CD1c-positive myeloid dendritic cell (primary cell): ENCODE measurements at regions not wholly inside any gene's neighbourhood (a gene's known extent, or its start where the extent isn't known, plus 50 kb on each side); places are given as distances from the start of the nearest gene placed in this dataset.

Experiments
- DNase-seq: peaks from one replicate; pipeline ENCODE4 v3.0.0-alpha.2; 2016; ENCODE audit errors: extremely low spot score

DNA sequence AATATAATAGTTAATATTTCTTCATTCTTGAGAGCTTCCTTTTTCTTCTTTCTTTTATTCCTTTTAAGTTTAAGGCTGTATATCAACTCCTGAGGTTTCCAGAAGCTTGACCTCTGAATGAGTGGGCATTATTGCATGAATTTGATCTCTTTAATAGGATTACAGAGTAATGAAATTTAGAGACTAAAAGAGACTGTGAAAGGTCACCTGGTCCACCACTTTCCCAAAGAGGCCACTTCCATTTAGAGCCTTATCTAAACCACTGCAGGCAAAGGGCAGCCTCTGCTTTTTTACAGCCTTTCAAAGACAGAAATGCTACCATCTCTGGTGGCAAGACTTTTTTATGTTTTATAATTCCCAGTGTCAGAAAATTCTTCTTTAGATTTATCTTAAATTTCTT, 215.3 kb upstream of the HS3ST5 start:
- DNase-seq: no peak

DNA sequence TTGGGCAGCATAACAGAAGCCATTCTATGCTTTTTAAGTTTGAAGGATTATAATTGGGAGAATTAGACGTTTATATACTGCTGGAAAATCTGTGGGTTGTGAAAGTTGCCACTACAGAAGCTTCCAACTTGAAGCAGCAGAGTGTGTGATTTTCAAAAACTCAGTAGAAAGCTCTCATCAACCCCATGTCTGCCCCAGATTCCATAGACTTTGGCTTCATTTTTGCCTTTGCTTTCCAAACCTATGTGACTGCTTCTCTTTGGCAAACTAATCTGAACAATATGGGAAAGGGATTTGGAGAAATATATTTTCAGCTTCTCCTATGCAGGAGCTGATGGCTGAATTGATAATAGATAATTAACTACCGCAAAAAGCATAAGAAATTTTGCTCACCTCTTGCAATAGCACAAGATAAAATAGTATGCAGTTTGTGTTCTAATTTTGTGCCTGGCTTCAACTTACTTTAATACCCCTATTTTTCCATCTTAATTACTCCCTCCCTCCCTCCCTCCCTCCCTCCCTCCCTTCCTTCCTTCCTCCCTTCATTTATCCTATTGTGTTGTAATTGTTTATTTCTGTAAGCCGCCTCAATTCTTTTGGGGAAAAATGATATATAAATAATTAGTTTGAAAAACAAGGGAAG, 214.1 kb upstream of the HS3ST5 start:
- DNase-seq: no peak

DNA sequence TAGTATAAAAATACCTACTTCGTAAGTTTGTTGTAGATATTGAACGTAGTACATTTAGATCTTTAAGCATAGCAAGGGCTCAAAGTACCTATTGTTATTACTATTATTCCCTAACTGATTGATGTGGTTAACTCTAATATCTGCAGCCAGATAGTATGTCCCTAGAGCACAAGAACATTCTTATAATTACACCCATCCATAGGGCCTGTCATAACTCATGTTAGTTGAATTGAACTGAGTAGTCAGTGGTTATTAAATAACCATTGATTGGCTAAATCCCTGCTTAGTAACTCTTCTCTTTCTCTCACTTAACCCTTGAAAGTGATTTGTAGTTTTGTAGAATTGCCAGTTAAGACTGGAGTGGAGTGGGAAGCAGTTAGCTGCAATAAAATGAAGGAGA, 207.5 kb upstream of the HS3ST5 start:
- no peak for DNase-seq

DNA sequence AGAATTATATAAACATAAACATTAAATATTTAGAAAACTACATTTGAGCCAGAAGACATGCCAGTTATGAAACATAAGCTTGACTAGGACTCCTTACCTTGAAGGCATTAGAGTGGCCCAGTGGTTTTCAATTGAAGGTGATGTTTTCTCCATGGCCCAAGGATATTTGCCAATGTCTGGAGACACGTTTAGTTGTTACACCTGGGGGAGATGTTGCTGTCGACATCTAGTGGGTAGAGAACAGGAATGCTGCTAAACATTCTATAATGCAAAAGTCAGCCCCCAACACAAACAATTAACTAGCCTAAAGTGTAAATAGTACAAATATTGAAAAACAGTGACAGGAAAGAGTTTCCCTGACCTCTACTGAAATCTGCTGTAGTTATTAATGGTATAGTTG, 200.9 kb upstream of the HS3ST5 start:
- no peak for DNase-seq

DNA sequence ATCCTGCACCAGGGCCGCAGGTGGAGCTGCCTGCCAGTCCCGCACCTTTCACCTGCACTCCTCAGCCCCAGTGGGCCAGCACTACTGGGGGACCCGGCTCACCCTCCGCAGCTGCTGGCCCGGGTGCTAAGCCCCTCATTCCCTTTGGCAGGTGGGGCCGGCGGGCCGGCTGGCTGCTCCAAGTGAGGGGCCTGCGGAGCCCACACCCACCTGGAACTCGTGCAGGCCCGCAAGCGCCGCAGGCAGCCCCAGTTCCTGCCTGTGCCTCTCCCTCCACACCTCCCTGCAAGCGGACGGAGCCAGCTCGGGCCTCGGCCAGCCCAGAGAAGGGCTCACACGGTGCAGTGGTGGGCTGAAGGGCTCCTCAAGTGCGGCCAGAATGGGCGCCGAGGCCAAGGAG, 199.0 kb upstream of the HS3ST5 start:
- DNase-seq: no peak

DNA sequence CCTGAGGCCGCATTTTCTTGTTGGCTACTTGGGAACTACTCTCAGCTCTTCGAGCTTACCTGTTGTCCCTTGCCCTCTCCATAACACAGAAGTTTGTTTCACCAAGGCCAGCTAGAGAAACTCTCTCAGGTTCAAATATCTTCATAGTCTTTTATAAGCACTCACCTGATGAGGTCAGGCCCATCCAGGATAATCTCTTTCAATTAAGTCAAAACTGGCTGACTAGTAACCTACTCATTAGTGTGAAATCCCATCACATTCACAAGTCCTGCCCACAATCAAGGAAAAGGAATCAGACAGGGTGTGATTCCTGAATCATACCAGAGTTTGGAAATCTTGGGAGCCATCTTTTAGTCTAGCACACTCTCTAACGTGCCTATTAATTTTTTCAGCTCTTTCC, 195.2 kb upstream of the HS3ST5 start:
- DNase-seq: no peak

DNA sequence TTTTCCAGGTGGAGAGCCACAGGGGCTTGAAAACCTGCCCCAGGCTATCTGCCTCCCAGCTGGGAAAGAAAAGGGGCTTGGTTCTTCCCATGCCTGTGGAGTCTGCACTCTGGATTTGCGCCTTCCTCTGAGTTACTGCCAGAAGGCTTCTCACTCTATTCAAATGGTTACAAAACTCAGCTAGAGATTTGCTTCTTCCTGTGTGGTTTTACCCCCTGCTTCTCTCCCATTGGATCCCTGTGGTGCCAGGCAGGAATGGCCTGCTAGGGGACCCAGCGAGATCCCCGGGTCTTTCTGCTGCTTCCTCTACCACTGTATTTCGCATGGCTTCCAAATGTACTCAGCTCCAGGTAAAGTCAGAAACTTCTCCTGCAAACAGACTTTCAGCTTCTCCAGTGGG, 192.0 kb upstream of the HS3ST5 start:
- no peak for DNase-seq

DNA sequence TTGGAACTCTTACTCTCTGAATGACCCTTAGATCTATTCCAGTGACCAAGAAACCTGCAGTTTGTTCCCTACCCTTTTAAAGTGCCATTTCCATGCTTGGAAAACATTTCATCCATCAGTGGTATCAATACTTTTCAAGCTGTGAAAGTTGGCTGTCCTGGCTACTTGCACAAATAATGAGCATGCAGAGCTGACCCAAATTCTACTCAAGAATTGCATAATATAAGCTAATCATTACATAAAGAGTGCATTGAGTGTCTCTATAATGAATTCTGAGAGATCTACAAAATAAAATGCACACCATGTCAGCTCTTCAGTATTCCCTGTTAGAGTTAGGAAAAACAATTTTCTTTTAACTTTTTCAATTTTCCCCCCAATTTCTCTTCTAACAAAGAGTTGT, 181.3 kb upstream of the HS3ST5 start:
- DNase-seq: no peak

DNA sequence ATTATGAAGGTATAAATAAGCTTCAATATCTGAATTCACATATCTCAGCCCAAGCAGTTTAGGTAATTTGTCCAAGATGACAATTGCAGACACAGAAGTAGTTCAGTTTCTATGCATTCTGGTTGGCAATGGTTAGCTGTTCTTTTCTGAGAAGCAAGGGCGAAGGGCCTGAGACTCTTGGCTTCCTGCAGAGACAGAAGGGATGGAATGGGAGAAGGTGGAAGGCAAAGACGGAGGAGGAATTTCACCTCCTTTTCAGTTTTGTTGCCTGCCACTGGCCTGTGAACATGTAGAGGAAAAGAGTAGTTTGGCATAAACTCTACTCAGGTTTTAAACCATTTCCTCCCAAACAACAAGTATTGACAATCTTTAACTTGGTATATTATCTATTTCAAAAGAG, 180.7 kb upstream of the HS3ST5 start:
- no peak for DNase-seq

DNA sequence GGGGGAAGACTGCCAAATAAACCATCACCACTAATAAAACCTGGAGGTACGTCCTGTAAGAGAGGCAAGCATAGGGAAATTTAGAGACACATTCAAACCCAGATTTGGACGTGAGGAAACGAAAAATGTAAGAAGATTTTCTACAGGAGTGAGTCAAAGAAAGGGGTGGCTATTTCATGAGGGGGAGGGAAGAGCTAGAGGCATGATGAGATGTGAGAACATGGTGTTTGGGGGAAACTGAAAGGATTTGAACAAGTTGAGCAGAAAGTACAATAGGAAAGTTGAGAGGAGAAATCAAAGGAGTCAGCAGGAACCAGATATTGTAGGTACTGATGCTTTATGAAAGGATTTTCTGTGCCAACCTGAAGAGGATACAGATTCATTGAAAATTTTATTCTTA, 179.1 kb upstream of the HS3ST5 start:
- DNase-seq: no peak

DNA sequence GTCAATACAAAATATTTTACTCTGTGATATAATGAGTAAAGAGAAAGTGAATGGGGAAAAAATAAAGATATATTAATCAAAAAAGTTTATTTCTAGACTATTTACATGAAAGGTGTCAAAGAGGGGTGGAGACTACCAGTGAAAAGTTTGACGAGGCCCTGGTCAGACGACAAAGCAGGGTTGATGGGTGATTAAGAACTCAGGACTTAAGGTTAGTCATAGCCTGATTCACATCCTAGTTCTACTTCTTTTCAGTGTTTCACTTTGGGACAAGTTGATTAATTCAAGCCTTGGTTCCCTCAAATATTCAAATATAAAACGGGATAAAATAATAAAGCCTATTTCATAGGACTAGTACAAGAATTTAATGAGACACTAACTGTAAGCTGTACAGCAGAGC, 178.2 kb upstream of the HS3ST5 start:
- DNase-seq: no peak

DNA sequence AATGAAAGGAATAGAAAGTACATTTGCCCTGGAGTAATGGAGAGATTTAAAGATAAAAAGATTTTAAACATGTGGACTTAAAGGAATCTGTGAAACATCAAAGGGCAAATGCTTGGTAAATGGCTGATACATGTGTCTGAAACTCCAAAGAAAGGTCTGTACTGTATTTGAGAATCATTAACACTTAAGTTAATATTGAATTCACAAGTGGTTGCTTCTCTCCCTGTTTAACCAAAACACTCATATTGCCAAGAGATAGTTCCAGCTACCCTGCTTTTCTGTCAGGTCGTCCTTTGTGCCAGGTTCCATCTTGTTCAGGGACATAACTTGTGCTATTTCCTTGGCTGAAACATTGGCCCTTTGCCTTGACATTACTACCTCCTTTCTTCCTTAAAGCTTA, 171.3 kb upstream of the HS3ST5 start:
- DNase-seq: no peak

DNA sequence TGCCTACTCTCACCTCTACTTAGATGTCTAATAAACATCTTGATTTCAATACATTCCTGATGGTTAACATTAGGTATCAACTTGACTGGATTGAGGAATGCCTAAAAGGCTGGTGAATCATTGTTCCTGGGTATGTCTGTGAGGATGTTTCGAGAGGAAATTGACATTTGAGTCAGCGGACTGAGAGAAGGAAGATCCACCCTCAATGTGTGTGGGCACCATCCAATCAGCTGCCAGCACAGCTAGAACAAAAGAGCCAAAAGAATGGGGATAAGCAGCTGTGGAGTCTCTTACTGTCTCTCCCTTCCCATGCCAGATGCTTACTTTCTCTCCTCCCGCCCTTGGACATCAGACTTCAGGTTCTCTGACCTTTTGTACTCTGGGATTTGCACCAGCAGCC, 128.6 kb upstream of the HS3ST5 start:
- no peak for DNase-seq

DNA sequence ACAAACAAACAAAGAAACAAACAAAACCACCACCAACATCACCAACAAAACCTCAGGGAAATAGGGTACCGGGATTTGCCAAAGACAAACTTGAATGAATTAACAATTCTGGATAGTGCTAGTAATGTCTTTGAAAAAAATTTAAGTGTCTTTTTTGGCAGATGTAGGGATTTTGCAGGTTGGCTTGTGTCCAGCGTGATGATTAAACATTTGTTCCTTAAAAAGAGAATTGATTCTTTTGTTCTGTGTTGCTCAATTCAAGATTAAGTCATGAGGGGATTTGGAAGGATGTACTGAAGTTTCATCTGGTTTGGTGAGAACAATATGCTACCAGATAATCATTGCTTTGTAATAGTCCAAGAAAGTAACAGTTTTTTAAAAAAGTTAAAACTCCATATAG, 125.1 kb upstream of the HS3ST5 start:
- no peak for DNase-seq

DNA sequence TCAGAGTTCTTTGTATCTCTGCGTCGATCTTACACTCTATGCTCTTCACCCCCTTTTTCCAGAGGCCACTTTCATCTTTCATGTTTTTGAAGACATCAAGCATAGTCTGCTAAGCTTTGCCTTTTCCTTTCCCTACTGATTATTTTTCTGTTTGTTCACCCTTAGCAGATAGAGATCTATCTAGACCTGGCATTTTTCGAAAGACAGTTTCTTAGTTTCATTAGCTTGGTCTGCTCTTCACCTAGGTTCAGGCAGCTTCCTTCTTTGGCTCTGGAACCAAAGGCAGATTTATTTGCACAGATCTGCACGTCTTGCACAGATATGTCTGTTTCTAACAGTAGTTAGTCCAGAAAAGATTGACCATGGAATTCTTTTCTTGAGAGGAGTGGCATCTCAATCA, 122.7 kb upstream of the HS3ST5 start:
- DNase-seq: no peak

DNA sequence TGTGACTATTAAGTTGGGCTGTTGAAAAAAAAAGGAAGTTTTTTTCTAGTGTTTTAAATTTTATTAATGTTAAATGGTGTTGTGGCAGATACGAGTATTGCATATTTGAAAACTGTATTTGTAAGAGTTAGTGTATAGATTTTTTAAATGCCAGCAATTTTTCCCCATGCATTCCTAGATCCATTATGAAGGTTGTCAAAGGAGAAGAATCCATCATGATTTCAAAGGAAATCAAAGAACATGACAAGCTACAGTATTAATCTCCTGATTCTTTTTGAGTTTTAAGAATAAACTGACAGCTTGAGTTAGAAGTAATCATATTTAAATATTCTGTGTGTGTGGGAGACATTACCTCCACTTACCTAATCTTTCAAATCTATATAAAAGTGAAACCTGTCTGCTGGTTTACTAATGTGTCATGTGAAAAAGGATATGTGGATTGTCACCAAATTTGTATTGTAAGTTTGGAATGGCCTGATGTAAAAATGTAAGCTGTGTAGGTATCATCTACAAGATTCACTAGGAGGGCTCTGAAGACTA, 111.0 kb upstream of the HS3ST5 start:
- no peak for DNase-seq

DNA sequence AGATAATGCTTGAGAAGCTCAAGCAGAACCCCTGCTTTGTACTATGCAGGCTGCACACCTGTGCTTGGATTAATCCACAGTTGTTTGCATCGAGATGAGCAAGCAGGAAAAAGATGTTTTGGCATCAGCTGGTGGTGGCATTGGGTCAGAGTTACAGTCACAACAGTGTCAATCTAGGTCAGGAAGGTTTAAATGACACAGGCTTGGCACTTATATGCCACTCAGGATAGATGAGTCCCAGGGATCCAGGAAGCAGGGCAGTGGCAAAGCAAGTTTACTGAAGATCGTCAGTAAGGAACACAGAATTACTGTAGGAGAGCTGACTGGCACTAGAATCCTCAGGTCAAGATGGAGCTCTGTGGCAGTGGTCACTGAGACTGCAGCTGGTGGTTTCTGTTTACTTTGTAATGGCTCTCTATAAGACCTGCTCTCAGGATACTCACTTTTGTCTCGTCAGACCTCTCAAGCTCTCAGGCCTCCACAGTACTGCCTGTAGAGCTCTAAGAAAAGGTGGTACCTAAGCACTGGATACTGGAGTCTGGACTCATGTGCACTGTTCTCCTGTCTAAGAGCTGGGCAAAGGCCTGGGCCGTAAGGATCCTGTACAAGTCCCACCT, 110.1 kb upstream of the HS3ST5 start:
- DNase-seq: no peak

DNA sequence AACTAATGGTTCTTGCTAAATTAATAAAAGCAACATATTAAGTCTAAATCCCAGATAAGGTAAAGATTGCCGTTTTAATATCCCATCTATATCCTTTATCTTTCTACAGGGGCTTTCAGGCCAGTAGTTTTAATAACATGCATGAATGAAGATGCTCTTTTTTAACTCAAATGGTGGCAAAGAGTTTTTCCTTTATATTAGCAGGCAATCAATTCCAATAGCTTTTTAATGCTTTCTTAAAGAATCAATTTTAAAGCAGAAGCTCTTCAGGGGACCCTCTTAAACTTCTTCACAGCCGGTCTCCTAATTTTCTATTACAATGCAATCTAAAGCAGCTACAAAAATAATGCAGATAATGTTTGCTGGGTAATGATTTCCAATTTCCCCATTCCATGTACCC, 107.8 kb upstream of the HS3ST5 start:
- no peak for DNase-seq

DNA sequence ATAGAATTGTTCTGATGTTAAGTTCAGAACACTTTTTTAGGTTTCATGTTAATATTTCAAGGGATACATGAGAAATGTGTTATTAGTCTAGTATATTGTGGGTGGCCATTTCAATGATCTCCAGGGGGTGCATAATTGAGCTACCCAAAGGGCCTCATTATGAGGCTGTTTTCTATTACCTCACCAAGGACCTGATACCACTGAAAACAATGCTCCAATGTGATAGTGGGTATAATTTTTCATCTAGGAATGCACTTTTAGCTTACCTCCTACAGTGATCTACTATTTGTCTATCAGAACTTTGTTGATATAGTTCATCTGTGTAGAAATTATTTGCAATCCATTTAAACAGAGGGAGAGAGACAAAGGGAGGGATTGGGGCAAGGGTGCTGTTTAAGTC, 106.8 kb upstream of the HS3ST5 start:
- no peak for DNase-seq

DNA sequence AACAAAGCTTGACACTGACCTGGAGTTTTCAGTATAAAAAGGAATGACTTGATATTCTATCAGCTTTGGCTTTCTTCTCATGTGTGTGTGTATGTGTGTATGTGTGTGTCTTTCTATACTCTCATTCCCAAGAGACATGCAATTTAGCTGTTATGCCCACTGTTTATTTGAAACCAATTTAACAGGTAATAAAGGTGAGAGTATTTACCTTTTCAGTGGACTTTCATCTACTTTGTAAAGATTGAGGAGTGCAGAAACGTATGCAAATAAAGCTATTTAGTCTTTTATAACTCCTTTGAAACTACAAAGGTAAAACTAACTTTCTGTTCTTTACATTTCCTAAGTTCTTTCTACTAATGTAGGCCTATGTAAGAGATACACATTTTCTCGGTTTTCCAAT, 103.5 kb upstream of the HS3ST5 start:
- DNase-seq: no peak

DNA sequence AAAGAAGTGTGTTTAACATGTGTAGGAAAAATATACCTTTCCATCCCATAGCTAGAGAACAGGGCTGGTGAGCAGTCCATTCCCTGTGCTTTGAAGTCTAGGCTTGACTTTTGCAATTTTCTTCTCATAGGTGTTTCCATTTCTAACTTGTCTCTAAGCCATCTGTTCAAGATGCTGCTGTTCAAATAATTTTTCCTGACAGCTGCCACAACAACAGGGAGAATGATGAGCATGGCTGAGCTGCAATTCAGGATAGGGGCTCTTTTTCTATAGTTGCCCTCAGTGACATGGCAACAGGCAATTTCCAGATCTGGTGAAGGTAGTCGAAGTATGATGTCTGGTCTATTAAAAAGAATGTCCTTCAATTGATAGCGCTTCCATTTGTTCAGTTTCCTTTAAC, 103.0 kb upstream of the HS3ST5 start:
- no peak for DNase-seq

DNA sequence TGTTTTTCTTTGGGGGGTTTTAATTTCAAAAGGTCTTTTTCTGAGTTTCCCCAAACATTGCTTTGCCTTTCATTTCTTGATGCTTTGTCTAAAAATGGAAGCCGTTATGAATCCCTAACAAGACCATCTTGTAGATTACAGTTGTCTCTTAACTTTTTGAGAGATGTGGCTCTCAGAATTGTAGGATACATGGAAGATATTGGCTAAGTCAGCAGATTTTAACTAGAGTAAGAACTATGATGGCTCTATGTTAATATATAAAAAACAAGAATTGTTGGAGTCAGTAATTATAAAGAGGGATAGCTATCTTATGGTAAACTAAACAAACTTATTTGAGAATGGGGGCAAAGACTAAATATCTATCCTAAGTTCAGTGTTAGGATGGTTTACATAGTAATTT, 96.6 kb upstream of the HS3ST5 start:
- DNase-seq: no peak

DNA sequence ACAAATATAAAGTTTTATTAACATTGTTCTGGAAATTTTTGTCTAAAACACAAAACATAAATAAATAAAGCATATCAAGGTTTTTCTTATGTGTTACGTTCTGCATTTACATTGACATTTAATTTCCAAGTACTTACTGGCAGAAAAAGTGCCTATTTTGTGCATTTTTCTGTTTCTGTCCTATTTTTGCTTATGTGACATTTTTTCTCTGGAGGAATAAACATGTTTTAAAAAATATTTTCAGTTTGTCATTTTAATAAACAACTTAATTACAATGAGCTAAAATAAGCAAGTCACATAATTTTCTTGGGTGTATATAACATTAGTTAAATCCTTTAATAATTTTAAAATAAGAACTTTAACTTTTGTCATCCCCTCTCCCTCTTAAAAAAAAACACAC, 94.4 kb upstream of the HS3ST5 start:
- no peak for DNase-seq

DNA sequence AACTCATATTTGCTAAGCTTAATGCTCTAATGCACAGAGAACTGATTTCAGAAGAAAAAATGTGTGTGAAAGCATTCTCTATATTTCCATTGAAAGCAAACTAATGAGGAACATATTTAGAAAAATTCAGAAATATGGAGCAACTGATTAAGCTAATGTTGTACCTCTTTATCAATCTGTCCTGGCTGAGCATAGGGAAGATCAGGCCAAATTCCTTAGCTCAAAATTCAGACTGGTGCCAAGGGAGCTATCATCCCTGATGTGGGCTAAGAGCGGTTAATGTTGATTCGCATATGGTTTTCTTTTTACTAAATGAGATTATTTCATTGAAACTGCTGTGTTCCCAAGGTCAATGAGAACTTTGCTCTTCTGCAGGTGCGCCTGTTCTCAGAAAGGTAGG, 93.9 kb upstream of the HS3ST5 start:
- DNase-seq: no peak
